ENCODE measurements at regions not wholly inside any gene's neighbourhood (a gene's known extent, or its start where the extent isn't known, plus 50 kb on each side); places are given as distances from the start of the nearest gene placed in this dataset.

- Histone ChIP-seq H3K4me1 (ENCODE audit: control insufficient read depth, extremely low read depth, insufficient read depth, low read length) (no peaks in the 10 kb centered on the region), H4K20me1 (replicated peaks; ENCODE audit: control insufficient read depth, extremely low read depth, insufficient read depth, low read length) (no peaks in the 10 kb centered on the region), H3K9me1 (replicated peaks; ENCODE audit: control insufficient read depth, extremely low read depth, insufficient read depth, low read length) (no peaks in the 10 kb centered on the region), H2AFZ (ENCODE audit: low read depth, low read length) (no peak overlapping the region), H3K4me2 (ENCODE audit: insufficient read depth, low read length) (no peak overlapping the region), H3K27me3 (ENCODE audit: control insufficient read depth in 2 of 2, insufficient read depth in 2 of 2, low read length in 2 of 2) (peaks cover 0 to 3% of the 10 kb centered on the region in 2 experiments), H3K79me2 (ENCODE audit: control insufficient read depth, insufficient read depth, low read length) (no peaks in the 10 kb centered on the region), H3K9me3 (replicated peaks; ENCODE audit: control insufficient read depth, insufficient read depth, low read length) (no peaks in the 10 kb centered on the region), H3K27ac (ENCODE audit: insufficient read depth, low read depth, low read length) (no peak overlapping the region), H3K4me3 (replicated peaks in 1 of 3; ENCODE audit: insufficient read depth in 1 of 3, low read depth in 1 of 3, low read length in 3 of 3) (no peak overlapping the region), H3K36me3 (ENCODE audit: control insufficient read depth in 2 of 2, extremely low read depth in 1 of 2, insufficient read depth in 2 of 2, low read length in 2 of 2) (no peaks in the 10 kb centered on the region), H3K9ac (replicated peaks; ENCODE audit: extremely low read depth, insufficient read depth, low read length) (no peak overlapping the region)
- CTCF ChIA-PET, result interaction anchor here (1.2 kb wide), 1 partner anchor 27 kb away, joined by 4 read pairs; no protein-coding TSS in a partner anchor
- no peak for DNase-seq (ENCODE audit: low read depth, low spot score)
- dilution Hi-C loops (cut with MboI; ENCODE audit: extremely low pct_ligation_motif_present, low sequenced_read_pairs) (no loop called here), intact Hi-C loops (cut with micrococcal nuclease) (no loop called here)
- no peak for TF ChIP-seq JUN (IDR thresholded peaks at IDR 0.05; ENCODE audit: borderline replicate concordance, insufficient read depth, insufficient read length, low read depth)
- no peak for TF ChIP-seq EZH2 (IDR thresholded peaks at IDR 0.05; ENCODE audit: borderline replicate concordance, low read depth, low read length, severe bottlenecking)
- no peak for TF ChIP-seq MAX (IDR thresholded peaks at IDR 0.05; ENCODE audit: insufficient read depth, insufficient read length)
- no peak for TF ChIP-seq FOS (IDR thresholded peaks at IDR 0.05; ENCODE audit: borderline replicate concordance, insufficient read depth, low read length)
- TF ChIP-seq POLR2AphosphoS5 (IDR thresholded peaks at IDR 0.05; ENCODE audit: insufficient read depth, low read depth, low read length), result no peak
- TF ChIP-seq MYC (IDR thresholded peaks at IDR 0.05; ENCODE audit: low read depth, low read length), result no peak
- no peak for TF ChIP-seq CTCF (IDR thresholded peaks at IDR 0.05; ENCODE audit: extremely low read depth in 1 of 2, insufficient read depth in 1 of 2, low read depth in 1 of 2, low read length in 2 of 2)
- TF ChIP-seq GATA2 (IDR thresholded peaks at IDR 0.05; ENCODE audit: insufficient read depth, insufficient read length, low read depth, low read length), result no peak
- TF ChIP-seq POLR2A (IDR thresholded peaks at IDR 0.05; ENCODE audit: low read depth, low read length), result no peak
- no peak for FAIRE-seq
- POLR2A ChIA-PET, result no interaction called here
- BruUV-seq (replicated peaks), result no TSS peak
These were observed 219.6 kb downstream of the LTN1 start for GRCh38 chr21:28773036-28773435.
